ENCODE measurements at regions not wholly inside any gene's neighbourhood (a gene's known extent, or its start where the extent isn't known, plus 50 kb on each side); places are given as distances from the start of the nearest gene placed in this dataset.

- TF ChIP-seq PRDM15 (CRISPR knock-in tag; IDR thresholded peaks at IDR 0.05) (no peak), TAF1 (IDR thresholded peaks at IDR 0.05; ENCODE audit: borderline replicate concordance, low read depth, low read length) (no peak), SMC3 (IDR thresholded peaks at IDR 0.05; ENCODE audit: borderline replicate concordance, low read length) (no peak)
- TF ChIP-seq, protein P1, sequence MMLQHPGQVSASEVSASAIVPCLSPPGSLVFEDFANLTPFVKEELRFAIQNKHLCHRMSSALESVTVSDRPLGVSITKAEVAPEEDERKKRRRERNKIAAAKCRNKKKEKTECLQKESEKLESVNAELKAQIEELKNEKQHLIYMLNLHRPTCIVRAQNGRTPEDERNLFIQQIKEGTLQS (IDR thresholded peaks at IDR 0.05; ENCODE audit: borderline replicate concordance, extremely low read depth, low read depth, low read length): no peak
These were observed 161.9 kb downstream of the CAPZA3 start (continued) for GRCh38 chr12:18899678-18900317.

GRCh38 chr12:18905134-18905533, 167.2 kb downstream of the CAPZA3 start:
- POLR2A ChIA-PET: no interaction called here
- no peak for TF ChIP-seq SREBF2 (IDR thresholded peaks at IDR 0.05; ENCODE audit: low read length)
- no peak for TF ChIP-seq SMAD1 (IDR thresholded peaks at IDR 0.05; ENCODE audit: low read depth, partially characterized antibody)
- no peak for TF ChIP-seq RCOR1 (conservative IDR thresholded peaks at IDR 0.05; ENCODE audit: low read depth, low read length)
- no peak for TF ChIP-seq PAX5 (IDR thresholded peaks at IDR 0.05; ENCODE audit: borderline replicate concordance, low read depth, low read length)
- no peak for TF ChIP-seq RFX5 (IDR thresholded peaks at IDR 0.05; ENCODE audit: low read depth, low read length)
- TF ChIP-seq PRDM15 (CRISPR knock-in tag; IDR thresholded peaks at IDR 0.05): no peak
- TF ChIP-seq, protein P2, sequence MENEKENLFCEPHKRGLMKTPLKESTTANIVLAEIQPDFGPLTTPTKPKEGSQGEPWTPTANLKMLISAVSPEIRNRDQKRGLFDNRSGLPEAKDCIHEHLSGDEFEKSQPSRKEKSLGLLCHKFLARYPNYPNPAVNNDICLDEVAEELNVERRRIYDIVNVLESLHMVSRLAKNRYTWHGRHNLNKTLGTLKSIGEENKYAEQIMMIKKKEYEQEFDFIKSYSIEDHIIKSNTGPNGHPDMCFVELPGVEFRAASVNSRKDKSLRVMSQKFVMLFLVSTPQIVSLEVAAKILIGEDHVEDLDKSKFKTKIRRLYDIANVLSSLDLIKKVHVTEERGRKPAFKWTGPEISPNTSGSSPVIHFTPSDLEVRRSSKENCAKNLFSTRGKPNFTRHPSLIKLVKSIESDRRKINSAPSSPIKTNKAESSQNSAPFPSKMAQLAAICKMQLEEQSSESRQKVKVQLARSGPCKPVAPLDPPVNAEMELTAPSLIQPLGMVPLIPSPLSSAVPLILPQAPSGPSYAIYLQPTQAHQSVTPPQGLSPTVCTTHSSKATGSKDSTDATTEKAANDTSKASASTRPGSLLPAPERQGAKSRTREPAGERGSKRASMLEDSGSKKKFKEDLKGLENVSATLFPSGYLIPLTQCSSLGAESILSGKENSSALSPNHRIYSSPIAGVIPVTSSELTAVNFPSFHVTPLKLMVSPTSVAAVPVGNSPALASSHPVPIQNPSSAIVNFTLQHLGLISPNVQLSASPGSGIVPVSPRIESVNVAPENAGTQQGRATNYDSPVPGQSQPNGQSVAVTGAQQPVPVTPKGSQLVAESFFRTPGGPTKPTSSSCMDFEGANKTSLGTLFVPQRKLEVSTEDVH (IDR thresholded peaks at IDR 0.05; ENCODE audit: low read depth, partially characterized antibody): no peak
- TF ChIP-seq EP300 (IDR thresholded peaks at IDR 0.05; ENCODE audit: borderline replicate concordance in 1 of 2, control insufficient read depth in 1 of 2, low read depth in 2 of 2, low read length in 2 of 2): no peak

More at GRCh38 chr12:18905134-18905533, 167.2 kb downstream of the CAPZA3 start:
- CTCF ChIA-PET: no interaction called here
- H3K4me2 ChIP-seq (ENCODE audit: control insufficient read depth, insufficient read depth): no peak overlapping the region
- no peaks in the 10 kb centered on the region for H3K79me2 ChIP-seq (ENCODE audit: control insufficient read depth, insufficient read depth, low read length)
- H3K4me1 ChIP-seq (ENCODE audit: control insufficient read depth, insufficient read depth, low read length): no peaks in the 10 kb centered on the region
- SMC1A ChIA-PET (ENCODE audit: uncharacterized antibody, unreplicated experiment): no interaction called here
- BruUV-seq (replicated peaks): no TSS peak
- H3K4me3 ChIP-seq: no peak overlapping the region
- ATAC-seq (no peak), FAIRE-seq (no peak), DNase-seq (ENCODE audit: low read depth, low spot score) (no peak)
- H3K9me3 ChIP-seq (replicated peaks; ENCODE audit: control insufficient read depth, insufficient read depth, low read length): no peaks in the 10 kb centered on the region
- H2AFZ ChIP-seq (ENCODE audit: control insufficient read depth, low read depth, low read length): no peak overlapping the region
- H3K9ac ChIP-seq (ENCODE audit: control insufficient read depth, insufficient read depth, low read length): no peak overlapping the region
- no peaks in the 10 kb centered on the region for H3K36me3 ChIP-seq (ENCODE audit: control insufficient read depth in 2 of 2, insufficient read depth in 2 of 2, low read length in 1 of 2)
- RAD21 ChIA-PET (ENCODE audit: unreplicated experiment): no interaction called here
- intact Hi-C loops (cut with micrococcal nuclease; ENCODE audit: unreplicated experiment) (no loop called here), in situ Hi-C loops (cut with MboI) (no loop called here)
- H3K27me3 ChIP-seq (replicated peaks in 1 of 2; ENCODE audit: control insufficient read depth in 2 of 2, insufficient read depth in 2 of 2, low read length in 1 of 2): no peaks in the 10 kb centered on the region
- WGBS (ENCODE audit: insufficient coverage, insufficient replicate concordance, low lambda C conversion rate, missing lambda C conversion rate): 0% methylated on average over 2 of the region's 2 CpGs
- no peaks in the 10 kb centered on the region for H4K20me1 ChIP-seq (ENCODE audit: control insufficient read depth, insufficient read depth)
- no peak overlapping the region for H3K27ac ChIP-seq (ENCODE audit: control insufficient read depth, insufficient read depth)

All from GM12878 (cell line).